Transverse colon (tissue), 4 donors: ENCODE measurements at regions not wholly inside any gene's neighbourhood (a gene's known extent, or its start where the extent isn't known, plus 50 kb on each side); places are given as distances from the start of the nearest gene placed in this dataset.
"Not testable (repeated sequence)": the region's sequence is repeated elsewhere in the genome, so short reads cannot be mapped to it uniquely, and the experiment has no call there.

Source experiments
- DNase-seq: peaks from one replicate; pipeline ENCODE4 v3.0.0-alpha.2; 2019
- H3K27ac ChIP-seq, 4 donors: fragments of 200-600 bp; sonication (generic); 2 replicates each; pipeline ENCODE4 v1.5.1; 2016 to 2018; ENCODE audit warnings: inconsistent platforms in 4 of 4
- H3K27me3 ChIP-seq: fragments of 200-600 bp; sonication (generic); 2 replicates; pipeline ENCODE4 v1.5.1; 2017; ENCODE audit warnings: inconsistent platforms
- H3K36me3 ChIP-seq, 4 donors: fragments of 200-600 bp; sonication (generic); 2 replicates each; pipeline ENCODE4 v1.5.1; 2017 to 2019; ENCODE audit warnings: inconsistent platforms in 4 of 4
- H3K4me1 ChIP-seq, 4 donors: fragments of 200-600 bp; sonication (generic); 2 replicates each; pipeline ENCODE4 v1.5.1; 2017 to 2020; ENCODE audit warnings: inconsistent platforms in 4 of 4
- H3K4me3 ChIP-seq, 4 donors: fragments of 200-600 bp; sonication (generic); 1 replicate in 1 of 4; 2 replicates in 3 of 4; pipeline versions ENCODE4 v1.5.1 to v1.6.1; 2017 to 2019; ENCODE audit warnings: inconsistent platforms in 4 of 4
- H3K9me3 ChIP-seq, 2 donors: fragments of 200-600 bp; sonication (generic); 2 replicates each; pipeline ENCODE4 v1.5.1; 2017 to 2019; ENCODE audit warnings: inconsistent platforms in 2 of 2
- CTCF ChIP-seq, 5 experiments: fragments of 200-600 bp in 3 of 5; fragments of 450-650 bp in 2 of 5; sonication (generic) in 3 of 5; IDR thresholded peaks; 1 replicate in 2 of 5; 2 replicates in 3 of 5; pipeline ENCODE4 v1.5.1; 2016 to 2017; ENCODE audit warnings: antibody characterized with exemption in 5 of 5, inconsistent platforms in 3 of 5, mild to moderate bottlenecking in 2 of 5, moderate library complexity in 1 of 5
- EP300 ChIP-seq: sonication (generic); formaldehyde crosslinking; IDR thresholded peaks from one replicate; pipeline ENCODE4 v1.6.1; 2017; ENCODE audit warnings: antibody characterized with exemption, low read depth
- POLR2A ChIP-seq: fragments of 450-650 bp; IDR thresholded peaks from one replicate; pipeline ENCODE4 v1.6.1; 2016; ENCODE audit warnings: antibody characterized with exemption, mild to moderate bottlenecking, moderate library complexity
- POLR2AphosphoS5 ChIP-seq, 3 donors: sonication (generic); formaldehyde crosslinking; IDR thresholded peaks; one replicate each; pipeline ENCODE4 v1.6.1; 2016; ENCODE audit warnings: antibody characterized with exemption in 3 of 3
- WGBS, 2 donors: methylation state at CpG; one replicate each; pipeline ENCODE4 v1.1.5; 2018; ENCODE audit warnings: low coverage in 1 of 2; 5-methylcytosine and 5-hydroxymethylcytosine counted together
- in situ Hi-C, 4 donors: fragments of 200-750 bp; cut with MboI; loops; one replicate each; pipeline versions ENCODE4 v1.15.0 to v1.15.1; 2017; ENCODE audit warnings: low sequenced_read_pairs in 3 of 4, low pct_ligation_motif_present in 1 of 4, low pct_unique_long_range_greater_than_20kb in 1 of 4
- intact Hi-C: fragments of 100-400 bp; cut with DNase I; formaldehyde crosslinking; loops from one replicate; pipeline ENCODE4 v1.15.1; 2023; ENCODE audit warnings: low total_unique reads

GRCh38 chr15:45867281-45867680, 232.5 kb downstream of the SQOR start:
- H3K27me3 ChIP-seq, result no peaks in the 10 kb centered on the region
- TF ChIP-seq POLR2AphosphoS5 (IDR thresholded peaks at IDR 0.05), result no peak
- TF ChIP-seq EP300, result no peak
- intact Hi-C loops (no loop called here), in situ Hi-C loops (no loop called here)
- H3K4me1 ChIP-seq, result no peaks in the 10 kb centered on the region
- H3K9me3 ChIP-seq, result no peaks in the 10 kb centered on the region
- DNase-seq, result no peak
- no peak overlapping the region for H3K4me3 ChIP-seq
- no peak overlapping the region for H3K27ac ChIP-seq
- no peaks in the 10 kb centered on the region for H3K36me3 ChIP-seq

GRCh38 chr15:45868109-45868691, 233.4 kb downstream of the SQOR start:
- 87% methylated on average over 2 of the region's 2 CpGs; no CpG with 5 or more reads in 1 of the 2 donors for WGBS, 2 donors
- no peaks in the 10 kb centered on the region for H3K4me1 ChIP-seq
- in situ Hi-C loops, result no loop called here
- H3K9me3 ChIP-seq, result no peaks in the 10 kb centered on the region
- intact Hi-C loops, result no loop called here
- no peak for DNase-seq
- no peak overlapping the region for H3K4me3 ChIP-seq
- H3K27me3 ChIP-seq, result no peaks in the 10 kb centered on the region
- no peak for TF ChIP-seq EP300
- H3K36me3 ChIP-seq, result no peaks in the 10 kb centered on the region
- H3K27ac ChIP-seq, result no peak overlapping the region

- Histone ChIP-seq H3K4me3 (no peak overlapping the region), H3K9me3 (no peaks in the 10 kb centered on the region), H3K27me3 (no peaks in the 10 kb centered on the region), H3K27ac (no peak overlapping the region), H3K4me1 (no peaks in the 10 kb centered on the region), H3K36me3 (no peaks in the 10 kb centered on the region)
- in situ Hi-C loops, result no loop called here
- TF ChIP-seq EP300 (no peak), CTCF (IDR thresholded peaks at IDR 0.05) (no peak), POLR2AphosphoS5 (IDR thresholded peaks at IDR 0.05) (no peak), POLR2A (no peak)
- no peak for DNase-seq
- intact Hi-C loops, result no loop called here
- WGBS, 2 donors, result 79 to 90% methylated on average over 3 to 5 of the region's 5 CpGs
These were observed 234.3 kb downstream of the SQOR start for GRCh38 chr15:45869034-45869668.

- no peaks in the 10 kb centered on the region for H3K27me3 ChIP-seq
- no peaks in the 10 kb centered on the region for H3K9me3 ChIP-seq
- intact Hi-C loops (no loop called here), in situ Hi-C loops (no loop called here)
- no peak overlapping the region for H3K4me3 ChIP-seq
- WGBS, 2 donors, result 46% methylated on average over 3 of the region's 3 CpGs; no CpG with 5 or more reads in 1 of the 2 donors
- no peak overlapping the region for H3K27ac ChIP-seq
- no peaks in the 10 kb centered on the region for H3K4me1 ChIP-seq
- H3K36me3 ChIP-seq, result no peaks in the 10 kb centered on the region
- no peak for TF ChIP-seq CTCF (IDR thresholded peaks at IDR 0.05)
- no peak for TF ChIP-seq EP300
- no peak for TF ChIP-seq POLR2A
- TF ChIP-seq POLR2AphosphoS5 (IDR thresholded peaks at IDR 0.05), result no peak
- DNase-seq, result peak; percentile 31
These were observed 236.5 kb downstream of the SQOR start for GRCh38 chr15:45871121-45871855.

- in situ Hi-C loops, result no loop called here
- Histone ChIP-seq H3K9me3 (no peaks in the 10 kb centered on the region), H3K36me3 (no peaks in the 10 kb centered on the region), H3K4me3 (no peak overlapping the region), H3K27ac (no peak overlapping the region), H3K4me1 (no peaks in the 10 kb centered on the region), H3K27me3 (no peaks in the 10 kb centered on the region)
- TF ChIP-seq CTCF (IDR thresholded peaks at IDR 0.05), result no peak
- no peak for TF ChIP-seq POLR2AphosphoS5 (IDR thresholded peaks at IDR 0.05)
- no peak for TF ChIP-seq EP300
- TF ChIP-seq POLR2A, result no peak
- no peak for DNase-seq
- 17 to 61% methylated on average over 1 to 3 of the region's 3 CpGs for WGBS, 2 donors
- intact Hi-C loops, result no loop called here
These were observed 239.0 kb downstream of the SQOR start for GRCh38 chr15:45873781-45874180.

- H3K27me3 ChIP-seq, H3K36me3 ChIP-seq, H3K4me3 ChIP-seq, in situ Hi-C loops, H3K9me3 ChIP-seq, intact Hi-C loops, H3K27ac ChIP-seq, DNase-seq, H3K4me1 ChIP-seq: not testable (repeated sequence)
- WGBS, 2 donors, result 80 to 86% methylated on average over 2 of the region's 2 CpGs
These were observed 239.7 kb downstream of the SQOR start for GRCh38 chr15:45874566-45874965.
